Prostate gland (tissue), 2 donors: ENCODE measurements at regions not wholly inside any gene's neighbourhood (a gene's known extent, or its start where the extent isn't known, plus 50 kb on each side); places are given as distances from the start of the nearest gene placed in this dataset.

Experiments
- DNase-seq: peaks from one replicate; pipeline ENCODE4 v3.0.0-alpha.2; 2019; ENCODE audit warnings: low spot score
- H3K27ac ChIP-seq, 2 donors: fragments of 200-600 bp; sonication (generic); 2 replicates each; pipeline ENCODE4 v1.5.1; 2017 to 2019
- H3K27me3 ChIP-seq: fragments of 200-600 bp; sonication (generic); replicated peaks from 2 replicates; pipeline ENCODE4 v1.5.1; 2019; ENCODE audit not compliant: insufficient read depth
- H3K36me3 ChIP-seq, 2 donors: fragments of 200-600 bp; sonication (generic); 1 replicate in 1 of 2; 2 replicates in 1 of 2; pipeline versions ENCODE4 v1.5.1 to v1.8.1; 2017 to 2019
- H3K4me1 ChIP-seq: fragments of 200-600 bp; sonication (generic); replicated peaks from 2 replicates; pipeline ENCODE4 v1.5.1; 2019
- H3K4me3 ChIP-seq, 2 donors: fragments of 200-600 bp; sonication (generic); 2 replicates each; pipeline ENCODE4 v1.5.1; 2017 to 2019
- H3K9me3 ChIP-seq: fragments of 200-600 bp; sonication (generic); 2 replicates; pipeline ENCODE4 v1.5.1; 2017
- CTCF ChIP-seq, 4 experiments: fragments of 200-600 bp in 2 of 4; fragments of 450-650 bp in 2 of 4; sonication (generic) in 2 of 4; IDR thresholded peaks; 1 replicate in 3 of 4; 2 replicates in 1 of 4; pipeline ENCODE4 v1.5.1; 2016 to 2019; ENCODE audit warnings: antibody characterized with exemption in 4 of 4, mild to moderate bottlenecking in 2 of 4, moderate library complexity in 2 of 4
- POLR2A ChIP-seq: fragments of 450-650 bp; IDR thresholded peaks from one replicate; pipeline ENCODE4 v1.6.1; 2016; ENCODE audit warnings: antibody characterized with exemption, mild to moderate bottlenecking
- POLR2AphosphoS5 ChIP-seq: sonication (generic); formaldehyde crosslinking; IDR thresholded peaks from one replicate; pipeline ENCODE4 v1.6.1; 2017; ENCODE audit warnings: antibody characterized with exemption
- WGBS: methylation state at CpG from one replicate; pipeline ENCODE4 v1.1.5; 2018; 5-methylcytosine and 5-hydroxymethylcytosine counted together
- intact Hi-C: fragments of 100-400 bp; cut with DNase I; formaldehyde crosslinking; loops from one replicate; pipeline ENCODE4 v1.14.2; 2022

DNA sequence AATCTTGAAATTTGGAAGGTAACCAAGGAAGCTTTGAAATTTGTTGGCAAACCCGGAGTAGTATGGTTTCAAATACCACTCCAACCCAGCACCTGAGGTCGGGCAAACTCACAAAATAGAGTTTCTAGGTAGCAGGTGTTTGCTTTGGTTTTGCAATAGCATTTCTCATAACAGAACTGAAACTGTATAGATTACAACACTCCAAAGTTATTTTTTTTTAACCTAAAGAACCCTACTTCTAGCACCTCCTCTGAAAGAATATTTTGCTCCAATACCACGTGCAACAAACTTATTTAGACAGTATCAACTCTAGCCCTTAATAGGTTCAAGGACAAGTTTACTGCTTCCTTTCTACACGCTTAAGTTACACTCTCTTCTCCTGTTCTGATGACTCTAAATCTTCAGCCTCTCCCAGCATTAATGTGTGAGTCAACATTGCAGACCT lies 178.5 kb upstream of the FMN2 start:
- TF ChIP-seq CTCF (IDR thresholded peaks at IDR 0.05) (no peak), POLR2A (no peak), POLR2AphosphoS5 (no peak)
- intact Hi-C loops = no loop called here
- WGBS = 50% methylated on average over 4 of the region's 4 CpGs

GRCh38 chr1:239914751-239915231 lies 176.9 kb upstream of the FMN2 start:
- DNase-seq = no peak
- intact Hi-C loops = no loop called here
- H3K27ac ChIP-seq = no peak overlapping the region
- no peaks in the 10 kb centered on the region for H3K27me3 ChIP-seq
- H3K36me3 ChIP-seq = no peaks in the 10 kb centered on the region
- H3K9me3 ChIP-seq = no peaks in the 10 kb centered on the region
- no peaks in the 10 kb centered on the region for H3K4me1 ChIP-seq
- H3K4me3 ChIP-seq = no peak overlapping the region
- TF ChIP-seq CTCF (IDR thresholded peaks at IDR 0.05) = no peak
- no peak for TF ChIP-seq POLR2A
- TF ChIP-seq POLR2AphosphoS5 = no peak
- 24% methylated on average over 5 of the region's 5 CpGs for WGBS

More for the DNA sequence above, 178.5 kb upstream of the FMN2 start:
- DNase-seq = no peak
- H3K4me1 ChIP-seq = no peaks in the 10 kb centered on the region
- no peak overlapping the region for H3K27ac ChIP-seq
- no peaks in the 10 kb centered on the region for H3K27me3 ChIP-seq
- H3K4me3 ChIP-seq = no peak overlapping the region
- H3K9me3 ChIP-seq = no peaks in the 10 kb centered on the region
- H3K36me3 ChIP-seq = no peaks in the 10 kb centered on the region

DNA sequence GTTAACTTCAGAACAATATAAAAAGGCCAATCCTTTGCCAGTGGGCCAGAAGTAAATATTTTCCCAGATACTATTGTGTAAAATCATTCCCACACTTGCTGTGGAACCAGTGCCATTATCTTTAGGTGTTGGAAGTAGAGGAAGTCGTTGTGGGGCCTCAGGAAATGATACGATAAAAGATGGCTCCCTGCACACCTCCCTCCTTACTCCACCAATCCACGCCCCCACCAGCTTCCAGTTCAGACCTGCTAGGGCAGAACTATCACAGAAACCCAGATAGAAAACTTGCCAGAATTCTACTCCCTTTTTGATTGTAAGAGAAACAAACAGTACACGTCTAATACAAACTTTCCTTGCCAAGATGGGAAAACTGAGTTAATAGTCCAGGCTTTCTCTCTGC lies 173.0 kb upstream of the FMN2 start:
- H3K9me3 ChIP-seq = no peaks in the 10 kb centered on the region
- no peaks in the 10 kb centered on the region for H3K4me1 ChIP-seq
- no peak for TF ChIP-seq POLR2AphosphoS5
- no peak for TF ChIP-seq CTCF (IDR thresholded peaks at IDR 0.05)
- TF ChIP-seq POLR2A = no peak
- intact Hi-C loops = no loop called here
- no peak overlapping the region for H3K4me3 ChIP-seq
- 21% methylated on average over 4 of the region's 4 CpGs for WGBS
- no peak for DNase-seq
- H3K27ac ChIP-seq = no peak overlapping the region
- no peaks in the 10 kb centered on the region for H3K27me3 ChIP-seq
- H3K36me3 ChIP-seq = no peaks in the 10 kb centered on the region

DNA sequence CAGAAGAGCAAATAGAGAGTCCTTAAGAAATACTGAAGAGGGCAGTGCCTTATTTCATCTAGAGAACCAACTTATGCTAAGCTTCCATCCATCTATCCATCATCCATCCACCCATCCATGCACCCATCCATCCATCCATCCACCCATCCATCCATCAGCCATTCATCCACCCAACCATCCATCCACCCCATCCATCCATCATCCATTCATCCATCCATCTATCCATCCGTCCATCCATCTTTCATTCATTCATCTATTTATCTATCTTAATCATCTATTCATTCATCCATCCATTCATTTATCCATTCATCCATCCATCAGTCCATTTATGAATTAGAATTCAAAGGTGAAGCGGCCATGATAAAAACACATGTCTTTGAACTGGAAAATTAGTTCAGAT lies 171.5 kb upstream of the FMN2 start:
- intact Hi-C loops = no loop called here
- no peak overlapping the region for H3K27ac ChIP-seq
- DNase-seq = no peak
- 95% methylated on average over 2 of the region's 2 CpGs for WGBS
- TF ChIP-seq POLR2AphosphoS5 (no peak), POLR2A (no peak)
- H3K9me3 ChIP-seq = no peaks in the 10 kb centered on the region
- H3K4me3 ChIP-seq = no peak overlapping the region
- H3K36me3 ChIP-seq = no peaks in the 10 kb centered on the region
- no peaks in the 10 kb centered on the region for H3K4me1 ChIP-seq
- no peaks in the 10 kb centered on the region for H3K27me3 ChIP-seq

DNA sequence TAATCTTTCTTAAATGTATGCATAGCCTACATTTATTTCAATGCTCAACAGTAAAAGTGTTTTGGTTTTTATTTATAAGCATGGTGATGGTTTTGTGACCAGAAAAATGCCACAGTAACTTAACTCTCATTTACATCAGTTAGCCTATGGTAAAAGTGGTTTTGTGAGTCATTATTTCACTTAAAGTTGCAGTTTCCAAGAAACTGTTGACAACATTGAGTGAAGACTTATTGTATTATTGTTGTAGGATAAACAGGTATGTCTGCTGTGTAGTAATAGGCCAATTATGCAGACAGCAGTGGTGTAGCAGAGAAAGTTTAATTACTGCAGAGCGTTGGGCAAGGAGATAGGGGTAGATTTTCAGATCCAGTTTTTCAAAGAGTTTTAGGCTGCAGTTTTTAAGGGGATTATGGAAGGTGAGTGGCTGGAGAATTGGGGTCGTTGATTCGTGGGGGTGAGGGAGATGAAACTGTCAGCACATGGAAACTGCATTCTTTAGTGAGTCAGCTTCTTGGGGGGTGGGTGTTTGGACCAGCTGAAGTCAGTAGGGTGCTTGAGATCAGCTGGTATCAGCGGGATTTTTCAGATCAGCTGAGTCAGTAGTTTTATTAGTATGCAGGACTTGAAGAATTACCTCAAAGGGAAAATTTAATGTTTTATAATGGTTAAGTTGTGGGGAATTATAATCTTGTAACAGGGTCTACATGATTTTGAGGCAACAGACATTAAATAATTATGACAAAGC lies 168.7 kb upstream of the FMN2 start:
- Histone ChIP-seq H3K4me1 (no peaks in the 10 kb centered on the region), H3K9me3 (no peaks in the 10 kb centered on the region), H3K36me3 (no peaks in the 10 kb centered on the region), H3K27ac (no peak overlapping the region), H3K4me3 (no peak overlapping the region), H3K27me3 (no peaks in the 10 kb centered on the region)
- no peak for DNase-seq
- TF ChIP-seq POLR2A (no peak), POLR2AphosphoS5 (no peak), CTCF (IDR thresholded peaks at IDR 0.05) (no peak)
- 74% methylated on average over 4 of the region's 4 CpGs for WGBS
- intact Hi-C loops = no loop called here
